Upper lobe of left lung (tissue), 6 donors: ENCODE measurements at regions not wholly inside any gene's neighbourhood (a gene's known extent, or its start where the extent isn't known, plus 50 kb on each side); places are given as distances from the start of the nearest gene placed in this dataset.

ENCODE experiments used
- ATAC-seq, 2 donors: fragments of 200-7000 bp; cut with Tn5 transposase; one replicate each; pipeline ENCODE4 v1.9.1; 2022; ENCODE audit warnings: mild to moderate bottlenecking in 2 of 2, moderate library complexity in 2 of 2; ENCODE audit not compliant: low FRiP score in 2 of 2
- DNase-seq, 2 donors: peaks; one replicate each; pipeline ENCODE4 v3.0.0-alpha.2; 2019 to 2020
- H3K27ac ChIP-seq, 4 donors: fragments of 200-600 bp; sonication (generic); one replicate each; pipeline ENCODE4 v1.5.1; 2016 to 2019
- H3K27me3 ChIP-seq, 4 donors: fragments of 200-600 bp; sonication (generic); one replicate each; pipeline ENCODE4 v1.5.1; 2017 to 2019
- H3K36me3 ChIP-seq, 4 donors: fragments of 200-600 bp; sonication (generic); one replicate each; pipeline ENCODE4 v1.5.1; 2016 to 2019
- H3K4me1 ChIP-seq, 4 donors: fragments of 200-600 bp; sonication (generic); one replicate each; pipeline ENCODE4 v1.5.1; 2018 to 2019
- H3K4me3 ChIP-seq, 4 donors: fragments of 200-600 bp; sonication (generic); one replicate each; pipeline ENCODE4 v1.5.1; 2017 to 2019; ENCODE audit warnings: mild to moderate bottlenecking in 2 of 4, moderate library complexity in 1 of 4
- H3K9me3 ChIP-seq, 4 donors: fragments of 200-600 bp; sonication (generic); one replicate each; pipeline ENCODE4 v1.5.1; 2018 to 2019
- CTCF ChIP-seq, 6 experiments: fragments of 450-650 bp in 4 of 6; fragments of 200-600 bp in 2 of 6; sonication (generic) in 2 of 6; IDR thresholded peaks; one replicate each; pipeline ENCODE4 v1.5.1; 2016 to 2019; ENCODE audit warnings: antibody characterized with exemption in 6 of 6
- EP300 ChIP-seq, 4 donors: sonication (generic); formaldehyde crosslinking; IDR thresholded peaks; one replicate each; pipeline ENCODE4 v1.5.1; 2017; ENCODE audit warnings: antibody characterized with exemption in 4 of 4, control low read depth in 2 of 4
- POLR2A ChIP-seq, 4 donors: fragments of 450-650 bp; IDR thresholded peaks; one replicate each; pipeline ENCODE4 v1.5.1; 2016 to 2017; ENCODE audit warnings: antibody characterized with exemption in 4 of 4, mild to moderate bottlenecking in 2 of 4
- POLR2AphosphoS5 ChIP-seq, 2 donors: sonication (generic); formaldehyde crosslinking; IDR thresholded peaks; one replicate each; pipeline ENCODE4 v1.5.1; 2017; ENCODE audit warnings: antibody characterized with exemption in 2 of 2
- WGBS, 2 donors: methylation state at CpG; one replicate each; pipeline ENCODE4 v1.1.5; 2017 to 2018; 5-methylcytosine and 5-hydroxymethylcytosine counted together
- donor health status: DM: no; HTN: no; CAD: no; lungs with moderate emphysema.
- donor health status: DM: no; HTN: yes; CAD: no; lungs with severe emphysema.

DNA sequence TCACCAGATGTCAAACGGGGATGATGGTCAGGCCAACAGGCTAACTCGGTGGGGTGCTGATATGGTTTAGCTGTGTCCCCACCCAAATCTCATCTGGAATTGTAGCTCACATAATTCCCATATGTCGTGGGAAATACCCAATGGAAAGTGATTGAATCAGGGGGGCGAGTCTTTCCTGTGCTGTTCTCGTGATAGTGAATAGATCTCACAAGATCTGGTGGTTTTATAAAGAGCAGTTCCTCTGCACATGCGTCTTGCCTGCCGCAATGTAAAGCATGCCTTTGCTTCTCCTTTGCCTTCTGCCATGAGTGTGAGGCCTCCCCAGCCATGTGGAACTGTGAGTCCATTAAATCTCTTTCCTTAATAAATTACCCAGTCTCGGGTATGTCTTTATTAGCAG lies 74.4 kb upstream of the YWHAQ start:
- TF ChIP-seq POLR2A (IDR thresholded peaks at IDR 0.05), result no peak
- TF ChIP-seq CTCF (IDR thresholded peaks at IDR 0.05), result no peak
- no peak for TF ChIP-seq POLR2AphosphoS5 (IDR thresholded peaks at IDR 0.05)
- no peak for TF ChIP-seq EP300 (IDR thresholded peaks at IDR 0.05)
- Histone ChIP-seq H3K27ac (no peak overlapping the region), H3K9me3 (no peaks in the 10 kb centered on the region), H3K4me3 (no peak overlapping the region), H3K36me3 (no peaks in the 10 kb centered on the region), H3K4me1 (peaks cover 0 to 15% (median 11%) of the 10 kb centered on the region in 4 donors), H3K27me3 (no peaks in the 10 kb centered on the region)
- DNase-seq (no peak), ATAC-seq (no peak)
- 89% methylated on average over 8 of the region's 8 CpGs for WGBS, 2 donors

DNA sequence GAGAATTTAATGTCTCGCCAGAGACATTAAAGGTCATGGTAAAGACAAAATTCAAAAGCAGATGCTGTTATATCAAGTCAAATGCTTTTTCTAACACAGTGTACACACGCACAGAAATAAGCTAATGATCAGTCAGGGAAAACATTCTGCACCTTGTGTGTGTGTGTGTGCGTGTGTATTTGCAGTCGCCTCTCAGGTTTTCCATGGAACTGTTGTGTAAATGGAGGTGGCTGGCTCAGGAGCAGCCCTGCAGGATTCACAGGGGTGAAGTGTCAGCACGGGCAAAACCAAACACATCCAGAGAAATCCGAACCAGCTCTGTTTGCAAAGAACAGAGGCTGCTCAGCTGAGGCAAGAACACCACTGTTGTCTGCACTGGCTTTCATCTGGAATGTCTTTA lies 76.2 kb upstream of the YWHAQ start:
- ATAC-seq (no peak), DNase-seq (no peak)
- Histone ChIP-seq H3K9me3 (no peaks in the 10 kb centered on the region), H3K4me3 (no peak overlapping the region), H3K27ac (no peak overlapping the region), H3K27me3 (no peaks in the 10 kb centered on the region), H3K36me3 (no peaks in the 10 kb centered on the region), H3K4me1 (peaks cover 0 to 15% (median 11%) of the 10 kb centered on the region in 4 donors)
- WGBS, 2 donors, result 73 to 94% methylated on average over 6 of the region's 6 CpGs
- TF ChIP-seq CTCF (IDR thresholded peaks at IDR 0.05) (no peak), POLR2AphosphoS5 (IDR thresholded peaks at IDR 0.05) (no peak), POLR2A (IDR thresholded peaks at IDR 0.05) (no peak), EP300 (IDR thresholded peaks at IDR 0.05) (no peak)

DNA sequence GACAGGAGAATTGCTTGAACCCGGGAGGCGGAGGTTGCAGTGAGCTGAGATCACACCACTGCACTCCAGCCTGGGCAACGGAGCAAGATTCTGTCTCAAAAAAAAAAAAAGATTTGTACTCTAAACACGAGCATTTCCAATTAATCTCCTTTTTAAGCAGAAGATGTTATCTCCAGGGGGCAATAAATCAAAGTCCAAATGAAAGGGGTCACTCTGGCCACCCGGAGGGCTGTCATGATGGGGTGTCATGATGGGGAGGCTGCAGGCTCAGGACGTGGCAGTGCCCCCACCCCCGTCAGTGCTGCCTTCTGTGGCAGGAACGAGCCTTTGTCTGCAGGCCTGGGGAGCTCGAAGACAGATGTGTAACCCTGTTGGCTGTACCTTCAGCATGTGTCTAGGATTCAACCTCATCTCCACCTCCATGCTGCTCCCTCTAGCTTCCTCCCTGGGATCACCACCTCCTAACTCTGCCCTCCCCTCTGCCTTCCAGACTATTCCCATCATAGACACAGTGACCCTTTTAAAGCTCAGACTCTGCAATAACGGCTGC lies 76.9 kb upstream of the YWHAQ start:
- H3K4me3 ChIP-seq, result no peak overlapping the region
- H3K36me3 ChIP-seq, result no peaks in the 10 kb centered on the region
- H3K4me1 ChIP-seq, result peaks cover 0 to 13% (median 10%) of the 10 kb centered on the region in 4 donors
- H3K9me3 ChIP-seq, result no peaks in the 10 kb centered on the region
- no peak for ATAC-seq
- no peak for TF ChIP-seq CTCF (IDR thresholded peaks at IDR 0.05)
- TF ChIP-seq EP300 (IDR thresholded peaks at IDR 0.05), result no peak
- no peak for TF ChIP-seq POLR2AphosphoS5 (IDR thresholded peaks at IDR 0.05)
- no peak for TF ChIP-seq POLR2A (IDR thresholded peaks at IDR 0.05)
- H3K27ac ChIP-seq, result no peak overlapping the region
- DNase-seq, result no peak
- H3K27me3 ChIP-seq, result no peaks in the 10 kb centered on the region
- 73 to 85% methylated on average over 10 of the region's 10 CpGs for WGBS, 2 donors

GRCh38 chr2:9708683-9709538 lies 78.1 kb upstream of the YWHAQ start:
- H3K4me1 ChIP-seq, result peaks cover 0 to 2% (median under 1%) of the 10 kb centered on the region in 4 donors
- WGBS, 2 donors, result 88 to 89% methylated on average over 11 to 15 of the region's 15 CpGs
- no peaks in the 10 kb centered on the region for H3K27me3 ChIP-seq
- ATAC-seq (no peak), DNase-seq (no peak)
- H3K27ac ChIP-seq, result no peak overlapping the region
- no peak overlapping the region for H3K4me3 ChIP-seq
- no peaks in the 10 kb centered on the region for H3K36me3 ChIP-seq
- TF ChIP-seq POLR2AphosphoS5 (IDR thresholded peaks at IDR 0.05) (no peak), EP300 (IDR thresholded peaks at IDR 0.05) (no peak), CTCF (IDR thresholded peaks at IDR 0.05) (no peak), POLR2A (IDR thresholded peaks at IDR 0.05) (no peak)
- no peaks in the 10 kb centered on the region for H3K9me3 ChIP-seq
